GM03348 (cell line): ENCODE measurements at regions not wholly inside any gene's neighbourhood (a gene's known extent, or its start where the extent isn't known, plus 50 kb on each side); places are given as distances from the start of the nearest gene placed in this dataset.
"Not testable (repeated sequence)": the region's sequence is repeated elsewhere in the genome, so short reads cannot be mapped to it uniquely, and the experiment has no call there.

ENCODE experiments used
- DNase-seq: peaks from one replicate; pipeline ENCODE4 v3.0.0; 2012; ENCODE audit warnings: low spot score

DNA sequence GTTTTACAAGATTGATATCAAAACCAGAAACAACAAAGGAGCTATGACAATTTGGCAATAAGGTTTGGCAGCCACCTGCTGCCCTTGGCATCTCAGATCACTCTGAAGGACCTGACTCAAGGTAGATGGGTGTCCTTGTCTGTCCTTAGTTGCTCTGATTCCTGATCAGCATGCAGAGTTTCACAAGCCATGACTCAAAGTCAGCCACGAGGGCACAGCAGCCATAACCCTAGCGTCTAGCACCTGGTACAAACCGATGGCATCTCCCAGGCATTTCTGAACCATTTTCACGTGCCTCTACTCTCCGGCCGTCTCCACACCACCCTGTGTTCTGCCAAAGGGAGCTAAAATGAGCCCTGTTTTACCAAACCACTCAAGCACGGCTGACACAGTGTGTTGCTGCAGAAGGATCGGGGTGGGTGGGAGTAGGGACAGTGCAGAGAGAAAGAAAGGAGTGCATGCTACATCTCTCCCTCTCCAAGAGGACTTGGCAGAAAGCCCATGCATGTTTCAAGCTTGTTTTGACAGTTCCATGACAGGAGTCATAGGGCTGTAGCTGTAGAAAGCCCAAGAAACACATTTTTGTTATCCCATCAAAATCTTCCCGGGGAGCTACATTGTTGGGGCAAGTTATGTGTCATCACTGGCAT is 297.3 kb downstream of the ABCC12 start:
- DNase-seq, result no peak

DNA sequence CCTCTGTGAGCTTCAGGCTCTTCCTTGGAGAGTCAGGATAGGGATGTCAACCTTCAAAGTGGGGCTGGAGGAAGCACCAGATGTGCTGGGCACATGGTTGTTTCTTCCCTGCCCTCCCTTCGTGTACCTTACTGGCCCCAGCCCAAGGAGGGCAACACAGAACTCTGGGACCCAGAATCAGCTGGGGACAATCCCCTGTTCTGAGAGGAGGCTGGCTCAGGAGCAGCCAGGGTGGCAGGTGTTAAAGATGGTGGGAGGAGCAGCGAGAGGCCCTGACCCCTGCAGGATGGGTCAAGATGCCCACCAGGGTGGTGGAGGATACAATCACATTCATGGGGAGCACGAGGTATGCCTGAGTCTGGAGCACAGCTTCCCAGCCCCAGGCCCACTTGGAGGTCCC is 300.4 kb downstream of the ABCC12 start:
- DNase-seq, result no peak

- DNase-seq, result no peak
These were observed 301.1 kb downstream of the ABCC12 start for GRCh38 chr16:47854737-47855136.

- no peak for DNase-seq
These were observed 302.8 kb downstream of the ABCC12 start for GRCh38 chr16:47852991-47853390.

DNA sequence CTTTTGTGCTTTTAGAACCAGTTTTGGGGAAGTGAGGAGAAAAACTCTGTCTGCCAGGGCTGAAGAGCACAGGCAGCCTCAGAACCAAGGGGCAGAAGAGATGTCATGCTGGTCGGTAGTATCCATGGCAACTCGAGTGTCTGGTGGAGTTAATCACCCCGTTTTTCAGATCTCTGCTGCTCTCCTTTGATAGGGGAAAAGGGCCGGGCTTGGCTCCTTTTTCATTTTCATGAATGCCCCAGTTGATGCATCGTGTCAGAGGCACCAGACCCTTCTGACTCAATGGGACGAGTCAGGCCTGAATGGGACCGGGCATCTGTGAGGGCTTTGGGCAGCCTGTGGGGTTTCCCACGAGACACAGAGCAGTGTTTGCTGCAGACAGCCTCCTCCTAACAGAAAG is 304.6 kb downstream of the ABCC12 start:
- DNase-seq, result no peak

DNA sequence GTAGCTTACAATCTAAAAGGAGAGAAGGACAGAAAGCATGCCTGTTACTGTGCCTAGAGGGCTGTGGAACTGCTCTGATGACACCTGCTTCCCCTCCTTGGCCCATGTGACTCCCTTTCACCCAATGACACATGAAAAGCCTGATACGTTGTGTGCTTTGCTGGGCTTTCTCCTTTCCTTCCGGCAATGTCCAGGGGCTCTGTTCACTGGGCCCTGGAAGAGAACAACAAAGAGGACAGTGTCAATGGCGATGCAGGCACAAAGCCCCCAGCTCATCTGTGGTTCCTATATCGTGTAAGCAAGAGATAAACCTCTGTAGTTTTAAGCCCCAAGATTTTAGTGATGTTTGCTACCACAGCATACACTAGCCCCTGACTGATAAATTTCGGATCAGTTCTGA is 306.1 kb downstream of the ABCC12 start:
- DNase-seq, result no peak

- peak; percentile 25 for DNase-seq
These were observed 307.2 kb downstream of the ABCC12 start for GRCh38 chr16:47848421-47849109.

- no peak for DNase-seq
These were observed 308.4 kb downstream of the ABCC12 start for GRCh38 chr16:47847220-47847970.

GRCh38 chr16:47834485-47835024 is 321.2 kb downstream of the ABCC12 start:
- no peak for DNase-seq

GRCh38 chr16:47833771-47834170 is 322.0 kb downstream of the ABCC12 start:
- no peak for DNase-seq

- DNase-seq, result no peak
These were observed 325.8 kb downstream of the ABCC12 start for GRCh38 chr16:47829850-47830600.

- DNase-seq, result no peak
These were observed 329.7 kb downstream of the ABCC12 start for GRCh38 chr16:47826070-47826469.

DNA sequence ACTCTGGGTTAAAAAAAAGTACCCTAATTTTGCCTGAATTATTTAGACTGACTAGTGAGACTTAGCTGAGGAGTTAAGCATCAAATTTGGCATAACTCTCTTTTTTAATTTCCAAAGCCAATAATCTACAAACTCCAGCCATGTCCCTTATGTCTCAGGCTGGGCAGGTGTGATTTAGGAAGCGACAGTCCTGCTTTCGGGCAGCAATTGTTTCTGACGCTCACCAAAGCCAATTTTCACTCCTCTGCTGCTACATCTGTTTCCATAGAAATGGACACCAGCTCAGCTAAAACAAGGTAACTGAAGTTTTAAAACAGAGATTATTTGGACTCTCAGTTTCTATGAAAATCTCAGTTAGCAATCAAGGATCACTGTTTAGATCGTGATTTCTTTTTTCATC is 338.7 kb downstream of the ABCC12 start:
- DNase-seq, result no peak

GRCh38 chr16:47816511-47816910 is 339.3 kb downstream of the ABCC12 start:
- DNase-seq, result no peak

GRCh38 chr16:47815655-47816054 is 340.1 kb downstream of the ABCC12 start:
- no peak for DNase-seq

DNA sequence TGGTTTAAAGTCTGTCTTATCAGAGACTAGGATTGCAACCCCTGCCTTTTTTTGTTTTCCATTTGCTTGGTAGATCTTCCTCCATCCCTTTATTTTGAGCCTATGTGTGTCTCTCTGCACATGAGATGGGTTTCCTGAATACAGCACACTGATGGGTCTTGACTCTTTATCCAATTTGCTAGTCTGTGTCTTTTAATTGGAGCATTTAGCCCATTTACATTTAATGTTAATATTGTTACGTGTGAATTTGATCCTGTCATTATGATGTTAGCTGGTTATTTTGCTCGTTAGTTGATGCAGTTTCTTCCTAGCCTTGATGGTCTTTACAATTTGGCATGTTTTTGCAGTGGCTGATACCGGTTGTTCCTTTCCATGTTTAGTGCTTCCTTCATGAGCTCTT is 344.0 kb downstream of the ABCC12 start:
- DNase-seq, result not testable (repeated sequence)

- no peak for DNase-seq
These were observed 345.2 kb downstream of the PHKB start for GRCh38 chr16:47806309-47806847.

DNA sequence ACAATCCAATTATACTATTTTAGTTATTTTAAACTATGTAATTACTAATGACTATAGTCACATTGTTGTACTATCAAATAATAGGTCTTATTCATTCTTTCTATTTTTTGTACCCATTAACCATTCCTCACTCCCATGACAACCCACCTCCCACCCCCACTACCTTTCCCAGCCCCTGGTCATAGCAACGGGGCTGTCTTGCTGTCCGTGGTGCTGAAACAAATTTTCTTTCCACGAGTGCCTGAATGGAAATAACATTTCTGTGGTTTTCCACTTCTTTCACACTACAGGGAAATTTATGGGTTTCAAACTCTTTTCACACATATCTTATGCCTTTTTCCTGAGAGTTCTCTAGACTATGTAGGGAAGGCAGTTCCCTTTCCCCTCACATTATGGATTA is 326.6 kb downstream of the PHKB start:
- no peak for DNase-seq

- no peak for DNase-seq
These were observed 320.5 kb downstream of the PHKB start for GRCh38 chr16:47781673-47782072.

- peak; percentile 21 for DNase-seq
These were observed 319.2 kb downstream of the PHKB start for GRCh38 chr16:47780213-47780875.
